AG10803 (cell line): ENCODE measurements at regions not wholly inside any gene's neighbourhood (a gene's known extent, or its start where the extent isn't known, plus 50 kb on each side); places are given as distances from the start of the nearest gene placed in this dataset.

Experiments
- DNase-seq: peaks from one replicate; pipeline ENCODE4 v3.0.0; 2010; ENCODE audit warnings: low read depth
- H3K4me3 ChIP-seq: 2 replicates; pipeline ENCODE4 v1.5.1; 2011; ENCODE audit warnings: mild to moderate bottlenecking, low read length, control low read depth
- TF ChIP-seq, protein P1 (sequence below): conservative IDR thresholded peaks from 2 replicates; pipeline ENCODE4 v1.5.1; 2011; ENCODE audit warnings: mild to moderate bottlenecking, low read length, control low read depth, inconsistent platforms

DNA sequence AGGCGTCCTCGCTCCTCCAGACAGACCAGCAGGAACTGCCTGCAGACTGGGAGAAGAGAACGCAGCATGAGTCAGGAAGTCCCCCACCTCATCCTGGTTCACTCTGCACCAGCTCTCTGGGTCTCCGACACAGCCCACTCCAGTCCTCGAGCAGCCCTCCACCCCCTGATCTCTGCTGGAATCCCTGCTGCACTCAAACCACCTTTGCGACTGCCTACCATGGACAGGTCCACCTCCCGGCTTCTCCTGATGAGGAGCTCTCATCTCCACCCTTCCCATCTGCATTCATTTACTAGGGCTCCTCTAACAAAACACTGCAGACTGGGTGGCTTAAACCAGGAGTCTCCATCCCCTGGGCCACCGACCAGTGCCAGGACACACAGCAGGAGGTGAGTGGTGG is 202.3 kb upstream of the IGF1R start:
- TF ChIP-seq, protein P1, sequence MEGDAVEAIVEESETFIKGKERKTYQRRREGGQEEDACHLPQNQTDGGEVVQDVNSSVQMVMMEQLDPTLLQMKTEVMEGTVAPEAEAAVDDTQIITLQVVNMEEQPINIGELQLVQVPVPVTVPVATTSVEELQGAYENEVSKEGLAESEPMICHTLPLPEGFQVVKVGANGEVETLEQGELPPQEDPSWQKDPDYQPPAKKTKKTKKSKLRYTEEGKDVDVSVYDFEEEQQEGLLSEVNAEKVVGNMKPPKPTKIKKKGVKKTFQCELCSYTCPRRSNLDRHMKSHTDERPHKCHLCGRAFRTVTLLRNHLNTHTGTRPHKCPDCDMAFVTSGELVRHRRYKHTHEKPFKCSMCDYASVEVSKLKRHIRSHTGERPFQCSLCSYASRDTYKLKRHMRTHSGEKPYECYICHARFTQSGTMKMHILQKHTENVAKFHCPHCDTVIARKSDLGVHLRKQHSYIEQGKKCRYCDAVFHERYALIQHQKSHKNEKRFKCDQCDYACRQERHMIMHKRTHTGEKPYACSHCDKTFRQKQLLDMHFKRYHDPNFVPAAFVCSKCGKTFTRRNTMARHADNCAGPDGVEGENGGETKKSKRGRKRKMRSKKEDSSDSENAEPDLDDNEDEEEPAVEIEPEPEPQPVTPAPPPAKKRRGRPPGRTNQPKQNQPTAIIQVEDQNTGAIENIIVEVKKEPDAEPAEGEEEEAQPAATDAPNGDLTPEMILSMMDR, result no peak
- H3K4me3 ChIP-seq, result no peak overlapping the region
- DNase-seq, result no peak

DNA sequence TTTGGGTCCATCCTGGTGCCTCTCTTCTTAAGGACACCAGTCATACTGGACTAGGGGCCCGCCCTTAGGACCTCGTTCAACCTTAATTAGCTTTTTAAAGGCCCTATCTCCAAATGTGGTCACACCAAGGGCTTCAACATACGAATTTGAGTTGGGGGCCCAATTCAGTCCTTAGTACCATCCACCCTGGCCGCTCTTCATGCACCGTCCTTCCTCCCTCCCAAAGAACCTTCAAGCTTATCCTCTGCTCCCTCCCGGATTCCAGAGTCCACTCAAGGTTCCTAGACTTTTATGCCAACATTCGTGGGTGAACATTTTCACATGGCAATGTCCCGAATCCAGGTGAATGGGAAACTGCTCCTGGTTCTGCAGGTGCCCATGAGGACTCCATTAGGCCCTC is 201.3 kb upstream of the IGF1R start:
- no peak overlapping the region for H3K4me3 ChIP-seq
- no peak for DNase-seq
- TF ChIP-seq, protein P1, result no peak

DNA sequence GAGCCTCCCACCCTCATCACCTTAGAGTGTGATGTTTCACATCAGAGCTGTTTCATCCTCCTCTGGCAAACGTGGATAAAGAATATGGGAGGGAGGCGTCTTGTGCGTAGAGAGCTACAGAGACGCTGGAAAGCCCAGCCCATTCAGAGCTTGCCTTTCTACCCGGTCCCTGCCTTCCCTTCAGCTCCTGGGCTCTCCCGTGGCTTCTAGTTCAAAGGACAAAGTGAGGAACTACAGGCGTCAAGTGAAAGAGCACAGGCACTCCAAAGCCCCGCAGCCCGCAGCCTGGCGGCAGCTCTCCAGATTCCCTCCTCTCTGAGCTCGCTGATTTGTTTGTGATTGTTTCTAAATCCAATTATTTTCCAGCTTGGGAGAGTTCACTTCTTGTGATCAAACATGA is 197.1 kb upstream of the IGF1R start:
- H3K4me3 ChIP-seq, result no peak overlapping the region
- DNase-seq, result no peak
- TF ChIP-seq, protein P1, result no peak

DNA sequence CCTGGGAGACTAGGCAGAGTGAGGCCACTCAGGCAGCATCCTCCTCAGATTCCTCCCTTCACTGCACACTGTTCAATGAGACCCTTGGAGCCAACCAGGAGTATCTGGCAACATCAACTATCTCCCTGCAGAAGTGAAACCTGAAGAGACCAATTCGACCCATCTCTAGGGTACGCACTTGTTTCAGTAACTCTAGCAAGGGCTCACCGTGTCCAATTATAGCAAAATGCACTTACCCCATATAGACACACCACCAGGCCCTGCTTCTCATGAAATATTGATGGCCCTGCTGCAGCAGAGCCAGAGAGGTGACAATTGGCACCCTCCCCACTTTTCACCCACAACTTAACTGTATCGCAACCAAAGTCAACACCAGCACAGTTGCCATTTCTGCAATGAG is 196.1 kb upstream of the IGF1R start:
- no peak for DNase-seq
- no peak overlapping the region for H3K4me3 ChIP-seq
- TF ChIP-seq, protein P1, result no peak

DNA sequence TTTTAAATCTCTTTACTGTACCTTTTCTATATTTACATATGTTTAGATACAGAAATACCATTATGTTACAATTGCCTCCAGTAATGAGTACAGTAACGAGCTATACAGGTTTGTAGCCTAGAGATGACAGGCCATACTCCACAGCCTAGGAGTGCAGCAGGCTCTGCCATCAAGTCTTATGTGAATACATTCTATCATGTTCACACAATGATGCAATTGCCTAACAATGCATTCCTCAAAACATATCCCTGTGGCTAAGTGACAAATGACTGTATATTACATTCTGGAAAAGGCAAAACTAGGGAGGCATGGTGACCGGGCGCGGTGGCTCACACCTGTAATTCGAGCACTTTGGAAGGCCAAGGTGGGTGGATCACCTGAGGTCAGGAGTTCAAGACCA is 192.4 kb upstream of the IGF1R start:
- TF ChIP-seq, protein P1, result no peak
- H3K4me3 ChIP-seq, result no peak overlapping the region
- peak; percentile 8 for DNase-seq

DNA sequence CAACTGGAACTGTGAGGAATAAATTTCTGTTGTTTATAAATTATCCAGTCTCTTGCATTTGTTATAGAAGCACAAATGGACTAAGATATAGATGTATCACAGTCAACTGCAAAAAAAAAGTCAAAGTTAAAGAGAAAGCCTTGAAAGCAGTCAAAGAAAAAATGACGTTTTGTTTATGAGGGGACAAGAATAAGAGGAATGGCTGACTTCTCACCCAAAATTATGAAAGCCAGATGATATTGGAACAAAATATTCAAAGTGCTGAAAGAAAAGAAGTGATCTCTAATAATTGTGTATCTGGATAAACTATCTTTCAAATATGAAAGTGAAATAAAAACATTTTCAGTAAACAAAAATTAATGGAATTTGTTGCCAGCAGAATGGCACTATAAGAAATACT is 171.8 kb upstream of the IGF1R start:
- DNase-seq, result no peak
- TF ChIP-seq, protein P1, result no peak
- no peak overlapping the region for H3K4me3 ChIP-seq

DNA sequence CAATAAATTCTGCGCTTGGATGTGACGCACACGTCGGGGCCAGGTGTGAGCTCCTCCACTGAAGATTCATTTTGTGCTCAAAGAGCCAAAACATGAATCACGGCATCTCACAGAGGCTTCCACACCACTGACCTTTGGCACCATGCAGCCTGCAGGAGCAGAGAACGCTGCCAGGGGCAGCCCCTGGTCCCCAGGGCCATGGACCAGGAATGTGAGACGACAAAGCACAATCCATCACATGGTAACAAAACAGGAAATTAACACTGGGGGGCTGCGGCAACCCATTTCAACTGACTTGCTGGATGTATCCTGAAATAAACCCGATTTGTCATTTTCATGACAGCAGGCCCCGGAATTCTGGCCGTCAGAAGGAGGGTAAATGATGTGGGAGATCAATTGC is 167.5 kb upstream of the IGF1R start:
- TF ChIP-seq, protein P1, result no peak
- no peak for DNase-seq
- no peak overlapping the region for H3K4me3 ChIP-seq
